ENCODE measurements at regions not wholly inside any gene's neighbourhood (a gene's known extent, or its start where the extent isn't known, plus 50 kb on each side); places are given as distances from the start of the nearest gene placed in this dataset.

- no peak overlapping the region for H2AFZ ChIP-seq (ENCODE audit: low read depth)
- H3K4me3 ChIP-seq (ENCODE audit: low read depth in 2 of 2, low read length in 1 of 2) = no peak overlapping the region
- no peaks in the 10 kb centered on the region; a peak in 1 of 4 replicates for H3K4me1 ChIP-seq (ENCODE audit: control insufficient read depth in 1 of 2, insufficient read depth in 2 of 2, low read depth in 1 of 2, low read length in 1 of 2)
- no peaks in the 10 kb centered on the region for H3K36me3 ChIP-seq (replicated peaks in 1 of 2; ENCODE audit: control insufficient read depth in 1 of 2, insufficient read depth in 2 of 2, low read length in 1 of 2)
- no peaks in the 10 kb centered on the region for H3K27me3 ChIP-seq (ENCODE audit: insufficient read depth)
- no peaks in the 10 kb centered on the region for H4K20me1 ChIP-seq (ENCODE audit: insufficient read depth)
- POLR2A ChIA-PET = no interaction called here
- no peak overlapping the region for H3K9ac ChIP-seq
- H3K4me2 ChIP-seq = no peak overlapping the region
- no peak for DNase-seq
- no peaks in the 10 kb centered on the region for H3F3A ChIP-seq (replicated peaks; ENCODE audit: insufficient read depth)
- TF ChIP-seq NRF1 (IDR thresholded peaks at IDR 0.05; ENCODE audit: low read depth, low read length) (no peak), ZBTB33 (IDR thresholded peaks at IDR 0.05; ENCODE audit: borderline replicate concordance, low read depth) (no peak), RXRA (IDR thresholded peaks at IDR 0.05; ENCODE audit: borderline replicate concordance, low read depth) (no peak), SMC3 (IDR thresholded peaks at IDR 0.05; ENCODE audit: low read depth, low read length) (no peak), IRF3 (IDR thresholded peaks at IDR 0.05; ENCODE audit: low read depth, low read length) (no peak), REST (IDR thresholded peaks at IDR 0.05; ENCODE audit: low read depth, low read length) (no peak), CTCF (IDR thresholded peaks at IDR 0.05) (no peak), JUND (IDR thresholded peaks at IDR 0.05) (no peak), NFIC (IDR thresholded peaks at IDR 0.05; ENCODE audit: borderline replicate concordance) (no peak), GABPA (IDR thresholded peaks at IDR 0.05; ENCODE audit: low read depth) (no peak), FOXJ3 (CRISPR knock-in tag; IDR thresholded peaks at IDR 0.05) (no peak), USF2 (IDR thresholded peaks at IDR 0.05; ENCODE audit: borderline replicate concordance, low read depth, low read length) (no peak), MEF2A (IDR thresholded peaks at IDR 0.05; ENCODE audit: borderline replicate concordance, low read depth) (no peak), TEAD4 (IDR thresholded peaks at IDR 0.05; ENCODE audit: borderline replicate concordance, insufficient read depth) (no peak)
- H3K9me3 ChIP-seq = peaks cover 8% of the 10 kb centered on the region; the same call in 1 of the 2 replicates
- H3K27ac ChIP-seq (ENCODE audit: low read depth in 2 of 2, low read length in 1 of 2) = no peak overlapping the region
- no peaks in the 10 kb centered on the region for H3K9me2 ChIP-seq
- WGBS (ENCODE audit: low lambda C conversion rate) = 56% methylated on average over 1 of the region's 1 CpG
- no peaks in the 10 kb centered on the region for H3K79me2 ChIP-seq (ENCODE audit: insufficient read depth)
- CTCF ChIA-PET = no interaction called here
Observed at GRCh38 chr21:22201669-22202068, 1203.5 kb downstream of the NCAM2 start.

Measured in SK-N-SH (cell line).